ENCODE measurements at regions not wholly inside any gene's neighbourhood (a gene's known extent, or its start where the extent isn't known, plus 50 kb on each side); places are given as distances from the start of the nearest gene placed in this dataset.
"Not testable (repeated sequence)": the region's sequence is repeated elsewhere in the genome, so short reads cannot be mapped to it uniquely, and the experiment has no call there.

DNA sequence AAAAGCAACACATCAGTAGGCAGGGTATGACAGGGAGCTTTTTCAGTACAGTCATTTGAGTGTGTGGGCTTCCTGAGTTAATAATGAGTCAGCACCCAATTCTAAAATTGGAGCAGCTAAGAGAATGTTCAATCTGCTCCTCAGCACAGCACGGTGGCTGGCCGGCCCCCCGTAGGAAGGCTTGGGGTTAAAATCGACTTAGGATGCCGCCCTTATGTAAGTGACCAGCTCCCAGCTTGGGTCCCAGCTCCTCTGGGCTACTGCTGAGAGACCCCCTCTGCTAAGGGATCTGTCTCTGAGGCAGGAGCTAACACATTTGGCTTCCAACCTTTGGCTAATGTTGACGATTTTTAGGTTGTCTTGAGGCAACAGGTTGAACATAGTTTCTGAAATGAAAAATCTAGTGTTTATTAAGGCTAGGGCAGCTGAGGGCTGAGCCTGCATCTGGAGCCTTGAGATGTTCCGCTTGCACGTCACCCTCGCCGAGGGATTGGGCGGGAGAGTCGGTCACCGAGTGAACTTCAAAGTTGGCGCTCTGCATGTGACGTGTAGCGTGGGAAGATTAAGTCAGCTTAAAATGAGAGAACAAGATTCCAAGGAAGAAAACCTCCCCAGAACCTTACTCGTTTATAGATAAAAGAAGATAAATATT is 291.3 kb upstream of the PLGLB2 start:
- peak in 2 of 4 donors; percentile 35 to 43 for ATAC-seq
- 53 to 64% methylated on average over 7 to 10 of the region's 17 CpGs for WGBS, 2 donors
- intact Hi-C loops (cut with DNase I); DNase-seq; H3K36me3 ChIP-seq; FAIRE-seq; H3K4me1 ChIP-seq; H3K27ac ChIP-seq; H3K27me3 ChIP-seq; H3K9me3 ChIP-seq: not testable (repeated sequence)
- peak overlapping the region in 1 of 4 donors; percentile 17 for H3K4me3 ChIP-seq

DNA sequence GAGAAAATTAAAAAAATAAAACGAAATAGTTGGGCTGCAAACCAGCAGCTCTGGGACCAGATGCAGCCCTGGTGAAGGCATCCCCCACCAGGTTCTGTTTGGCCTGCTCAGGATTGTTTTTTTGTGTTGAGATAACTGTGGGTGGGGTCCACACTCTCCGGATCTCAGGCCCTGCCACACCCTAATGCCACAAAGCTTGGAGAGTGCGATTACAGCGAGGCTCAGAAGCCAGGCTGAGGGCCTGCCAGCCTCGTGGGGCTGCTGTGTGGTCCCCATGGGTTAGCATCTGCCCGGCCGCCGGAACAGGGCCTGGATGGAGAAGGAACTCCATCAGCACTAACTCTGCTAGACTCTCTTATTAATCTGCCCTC is 290.8 kb upstream of the PLGLB2 start:
- H3K27me3 ChIP-seq; intact Hi-C loops (cut with DNase I): not testable (repeated sequence)

DNA sequence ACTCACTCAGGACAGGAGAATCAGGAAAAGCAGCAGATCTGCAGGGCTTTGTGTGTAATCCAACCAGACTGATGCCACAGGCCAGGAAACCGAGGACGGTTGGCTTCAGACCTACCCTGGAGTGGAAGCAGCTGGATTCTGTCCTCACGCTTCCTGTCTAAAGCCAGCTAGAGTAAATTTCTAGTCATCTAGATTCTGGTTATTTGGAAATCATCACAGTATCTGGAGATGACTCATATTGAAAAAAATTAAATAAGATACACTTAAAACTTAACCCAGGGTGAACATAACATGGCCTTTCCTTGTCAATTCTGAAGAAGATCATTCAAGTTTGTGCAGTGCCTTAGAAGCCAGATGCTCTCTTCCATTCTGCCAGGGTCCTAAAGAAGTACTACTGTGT is 288.9 kb upstream of the PLGLB2 start:
- FAIRE-seq; H3K9me3 ChIP-seq; H3K27ac ChIP-seq; intact Hi-C loops (cut with DNase I); H3K4me3 ChIP-seq; DNase-seq; H3K4me1 ChIP-seq; H3K27me3 ChIP-seq; ATAC-seq; H3K36me3 ChIP-seq: not testable (repeated sequence)
- no CpG with 5 or more reads among the region's 3 CpGs for WGBS, 2 donors

More for the DNA sequence above, 290.8 kb upstream of the PLGLB2 start:
- H3K4me3 ChIP-seq, H3K27ac ChIP-seq, H3K9me3 ChIP-seq, ATAC-seq, DNase-seq, H3K4me1 ChIP-seq, FAIRE-seq, H3K36me3 ChIP-seq: not testable (repeated sequence)
- WGBS, 2 donors: 60 to 71% methylated on average over 1 to 3 of the region's 8 CpGs

DNA sequence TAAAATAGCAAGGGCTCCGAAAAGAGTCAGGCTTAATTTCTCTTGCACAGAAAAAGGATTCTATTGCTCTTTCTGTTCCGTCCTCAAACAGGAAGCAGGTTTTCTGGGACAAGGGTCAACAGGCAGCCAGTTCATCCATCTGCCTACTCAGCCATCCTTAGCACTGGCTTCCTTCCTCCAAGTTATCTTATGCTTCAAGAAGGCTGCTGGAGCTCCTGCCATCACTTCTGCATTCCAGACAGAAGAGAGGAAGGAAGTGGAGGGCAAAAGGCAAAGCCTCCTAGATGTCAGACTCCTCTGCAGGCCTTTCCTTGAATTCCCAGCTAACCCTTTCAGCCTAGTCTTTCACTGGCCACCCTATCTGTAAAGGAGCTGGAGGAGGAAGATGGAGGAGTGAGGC is 287.8 kb upstream of the PLGLB2 start:
- H3K27me3 ChIP-seq; H3K4me1 ChIP-seq; intact Hi-C loops (cut with DNase I); H3K27ac ChIP-seq; H3K4me3 ChIP-seq; ATAC-seq; FAIRE-seq; H3K9me3 ChIP-seq; H3K36me3 ChIP-seq; DNase-seq: not testable (repeated sequence)
- 41 to 64% methylated on average over 1 of the region's 2 CpGs for whole genome bisulfite sequencing, 2 donors

DNA sequence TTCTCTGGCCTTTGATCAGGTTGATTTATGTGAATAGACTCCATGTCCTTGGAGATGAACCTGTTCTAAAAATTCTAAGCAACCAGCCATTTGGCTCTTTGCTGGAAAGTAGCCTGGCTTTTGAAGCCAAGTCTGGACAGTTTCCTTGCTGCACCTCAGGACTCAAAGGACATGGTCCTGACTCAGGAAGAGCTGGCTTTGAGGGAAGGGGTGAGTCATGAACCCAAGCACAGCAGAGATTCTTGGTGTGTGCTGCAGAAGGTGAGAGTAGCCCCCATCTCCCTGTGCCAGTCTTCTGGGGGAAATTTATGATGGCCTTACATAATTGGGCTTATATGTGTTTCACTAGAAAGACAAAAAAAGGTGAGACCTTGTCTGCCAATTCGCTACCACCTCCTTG is 287.2 kb upstream of the PLGLB2 start:
- H3K27me3 ChIP-seq; ATAC-seq; H3K4me3 ChIP-seq; H3K27ac ChIP-seq; H3K4me1 ChIP-seq; intact Hi-C loops (cut with DNase I); H3K36me3 ChIP-seq; FAIRE-seq; DNase-seq; H3K9me3 ChIP-seq: not testable (repeated sequence)
- no CpG with 5 or more reads among the region's 1 CpG for WGBS, 2 donors

DNA sequence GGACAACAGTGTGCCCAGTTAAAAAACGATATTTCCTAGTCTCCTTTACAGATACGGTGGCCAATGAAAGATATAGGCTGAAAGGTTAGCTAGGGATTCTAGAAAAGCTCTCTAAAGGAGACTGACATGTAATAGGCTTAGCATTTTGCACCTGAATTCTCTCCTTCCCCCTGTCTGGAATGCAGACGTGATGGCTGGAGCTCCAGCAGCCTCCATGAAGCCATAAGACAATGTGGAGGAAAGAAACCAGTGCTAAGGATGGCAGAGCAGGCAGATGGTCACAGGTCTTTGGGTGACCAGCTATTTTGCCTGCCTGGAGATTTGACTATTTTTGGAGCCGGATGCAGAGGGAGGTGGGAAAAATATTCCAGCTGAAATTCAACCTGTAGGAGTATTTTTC is 286.2 kb upstream of the PLGLB2 start:
- H3K36me3 ChIP-seq; H3K4me1 ChIP-seq; DNase-seq; H3K4me3 ChIP-seq; intact Hi-C loops (cut with DNase I); ATAC-seq; FAIRE-seq; H3K9me3 ChIP-seq; H3K27ac ChIP-seq; H3K27me3 ChIP-seq: not testable (repeated sequence)
- 68 to 89% methylated on average over 3 to 4 of the region's 4 CpGs for WGBS, 2 donors

DNA sequence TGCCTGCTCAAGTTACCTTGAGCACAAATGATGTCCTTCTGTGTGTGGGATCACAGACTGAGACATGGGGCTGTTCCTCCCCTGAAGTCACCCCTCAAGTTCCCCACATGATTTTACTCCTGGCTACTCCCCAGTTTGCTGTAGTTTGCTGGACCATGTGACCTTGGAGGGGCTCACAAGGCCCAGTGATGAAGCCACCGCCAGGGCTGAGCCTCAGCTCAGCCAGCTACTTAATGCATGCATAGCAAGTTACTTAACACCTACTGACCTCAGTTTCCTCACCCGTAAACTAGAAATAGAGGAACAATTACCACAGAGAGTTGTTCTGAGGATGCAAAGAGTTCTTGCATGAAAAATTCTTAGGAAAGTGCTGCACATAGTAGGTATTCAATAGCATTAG is 283.7 kb upstream of the PLGLB2 start:
- DNase-seq; H3K4me1 ChIP-seq; intact Hi-C loops (cut with DNase I); H3K9me3 ChIP-seq; H3K27me3 ChIP-seq; H3K4me3 ChIP-seq; H3K36me3 ChIP-seq; FAIRE-seq; H3K27ac ChIP-seq: not testable (repeated sequence)
- 84 to 94% methylated on average over 2 of the region's 2 CpGs for WGBS, 2 donors
- peak in 1 of 4 donors; percentile 12 for ATAC-seq

DNA sequence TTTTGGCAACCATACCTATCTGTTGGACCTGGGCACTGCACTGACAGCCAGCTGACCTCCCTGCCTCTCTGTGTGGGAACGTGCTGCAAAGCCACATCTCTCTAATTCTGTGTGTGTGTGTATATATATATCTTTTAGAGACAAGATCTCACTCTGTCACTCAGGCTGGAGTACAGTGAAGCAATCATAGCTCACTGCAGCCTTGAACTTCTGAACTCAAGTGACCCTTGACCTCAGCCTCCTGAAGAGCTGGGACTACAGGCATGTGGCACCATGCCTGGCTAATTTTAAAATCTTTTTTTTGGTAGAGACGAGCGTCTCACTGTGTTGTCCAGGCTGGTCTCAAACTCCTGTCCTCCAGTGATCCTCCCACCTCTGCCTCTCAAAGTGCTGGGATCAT is 282.2 kb upstream of the PLGLB2 start:
- ATAC-seq; H3K27me3 ChIP-seq; H3K9me3 ChIP-seq; H3K36me3 ChIP-seq; H3K4me1 ChIP-seq; intact Hi-C loops (cut with DNase I); DNase-seq; FAIRE-seq; H3K27ac ChIP-seq; H3K4me3 ChIP-seq: not testable (repeated sequence)
- 30 to 50% methylated on average over 1 of the region's 3 CpGs for WGBS, 2 donors

DNA sequence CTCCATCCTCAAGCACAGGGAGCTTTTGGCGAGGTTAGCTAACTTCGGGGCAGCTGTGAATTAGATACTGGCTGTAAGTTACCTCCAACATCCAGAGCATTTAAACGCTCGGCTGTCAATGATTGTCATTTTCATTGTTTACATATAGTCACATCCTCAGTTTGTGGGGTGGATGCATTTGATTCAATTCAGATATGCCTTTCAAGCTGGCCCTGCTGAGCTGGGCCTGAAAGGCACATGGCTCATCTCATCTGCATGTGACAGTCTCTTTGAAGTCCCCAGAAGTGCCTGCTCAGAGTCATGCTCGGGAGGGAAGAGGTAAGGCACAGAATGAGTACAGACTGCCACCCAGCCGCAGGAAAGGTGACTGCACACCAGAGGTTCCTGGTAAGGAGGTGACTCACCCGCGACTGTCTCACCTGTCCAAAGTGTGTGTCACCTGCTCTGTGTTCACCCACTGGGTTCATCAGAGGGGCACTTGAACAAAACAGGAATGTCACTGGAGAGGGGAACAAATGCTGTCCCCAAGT is 281.2 kb upstream of the PLGLB2 start:
- ATAC-seq: peak; percentile 95 to 98 (median 96)
- H3K9me3 ChIP-seq; intact Hi-C loops (cut with DNase I); H3K4me3 ChIP-seq; H3K27me3 ChIP-seq; H3K4me1 ChIP-seq; H3K36me3 ChIP-seq; H3K27ac ChIP-seq; FAIRE-seq: not testable (repeated sequence)
- peak in 5 of 6 donors; percentile 32 to 63 (median 57) for DNase-seq
- WGBS, 2 donors: 55 to 59% methylated on average over 7 of the region's 8 CpGs

DNA sequence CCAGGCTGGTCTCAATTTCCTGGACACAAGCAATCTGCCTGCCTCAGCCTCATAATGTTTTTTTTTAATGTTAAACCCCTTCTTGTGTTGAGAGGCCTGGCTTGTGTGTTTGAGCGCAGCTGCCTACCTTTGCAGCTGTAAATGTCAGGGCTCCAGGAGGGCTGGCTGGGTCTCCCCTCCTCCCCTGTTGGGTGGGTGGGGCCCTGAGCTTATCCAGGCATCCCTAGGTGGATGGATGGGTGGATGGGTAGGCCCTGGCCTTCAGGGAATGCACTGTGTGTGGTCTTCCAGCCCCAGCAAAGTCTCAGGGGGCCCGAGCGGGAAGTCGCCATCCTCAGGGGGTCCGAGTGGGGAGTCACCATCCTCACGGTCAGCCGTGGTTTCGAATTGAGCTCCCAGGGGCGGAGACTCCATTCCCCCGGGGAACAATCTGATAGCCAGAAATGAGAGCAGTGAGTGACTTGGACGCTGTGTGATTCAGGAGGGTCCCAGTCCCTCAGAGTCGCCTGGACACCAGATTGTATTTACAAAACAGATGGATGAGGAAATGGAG is 279.4 kb upstream of the PLGLB2 start:
- H3K4me1 ChIP-seq; H3K27me3 ChIP-seq; intact Hi-C loops (cut with DNase I); H3K36me3 ChIP-seq; DNase-seq; H3K4me3 ChIP-seq; H3K9me3 ChIP-seq; H3K27ac ChIP-seq; FAIRE-seq; ATAC-seq: not testable (repeated sequence)
- WGBS, 2 donors: 72 to 76% methylated on average over 11 to 12 of the region's 12 CpGs

DNA sequence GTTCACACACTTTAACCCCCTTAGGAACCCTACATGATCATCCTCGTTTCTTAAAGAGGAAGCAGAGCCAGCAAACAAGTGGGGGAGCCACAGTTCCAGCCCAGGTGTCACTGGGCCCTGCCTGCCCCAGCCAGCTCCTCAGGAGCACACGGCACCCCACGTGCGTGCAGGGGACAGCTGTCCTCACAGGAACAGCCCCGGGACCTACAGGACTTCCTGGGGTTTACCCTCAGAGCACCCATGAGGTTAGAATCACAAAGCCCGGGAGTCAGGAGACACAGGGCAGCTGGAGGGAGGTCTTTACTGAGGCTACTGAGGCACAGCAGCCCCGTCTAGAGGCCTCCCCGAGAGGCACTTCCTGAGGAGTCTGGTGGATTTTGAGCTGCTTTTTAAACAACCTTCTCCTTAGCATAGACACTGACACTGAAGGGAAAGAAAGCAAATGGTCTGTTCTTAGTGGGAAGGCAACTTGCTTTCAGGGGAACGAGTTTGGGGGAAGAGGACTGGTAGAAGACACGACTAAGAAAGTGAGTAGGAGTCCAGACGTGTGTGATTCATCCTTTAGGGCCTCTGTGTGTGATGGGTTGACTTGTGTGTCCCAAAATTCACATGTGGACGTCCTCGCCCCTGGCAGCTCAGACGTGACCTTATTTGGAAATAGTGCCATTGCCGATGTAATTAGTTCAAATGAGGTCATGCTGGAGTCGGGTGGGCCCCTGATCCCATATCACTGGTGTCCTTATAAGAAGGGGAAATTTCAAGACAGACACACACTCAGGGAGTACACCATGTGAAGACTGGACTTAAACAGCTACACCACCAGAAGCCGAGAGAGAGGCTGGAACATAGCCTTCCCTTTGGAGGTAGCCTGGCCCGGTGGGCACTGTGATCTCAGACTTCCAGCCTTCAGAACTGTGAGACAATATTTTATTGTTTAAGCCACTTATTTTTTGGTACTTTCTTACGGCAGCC is 278.4 kb upstream of the PLGLB2 start:
- DNase-seq; H3K9me3 ChIP-seq; H3K36me3 ChIP-seq; intact Hi-C loops (cut with DNase I); H3K27me3 ChIP-seq; FAIRE-seq; H3K4me1 ChIP-seq; H3K4me3 ChIP-seq; H3K27ac ChIP-seq: not testable (repeated sequence)
- WGBS, 2 donors: 67 to 86% methylated on average over 13 to 15 of the region's 19 CpGs
- peak in 1 of 4 donors; percentile 11 for ATAC-seq

Data from pancreas (tissue), 10 donors.